ENCODE measurements at regions not wholly inside any gene's neighbourhood (a gene's known extent, or its start where the extent isn't known, plus 50 kb on each side); places are given as distances from the start of the nearest gene placed in this dataset.

DNA sequence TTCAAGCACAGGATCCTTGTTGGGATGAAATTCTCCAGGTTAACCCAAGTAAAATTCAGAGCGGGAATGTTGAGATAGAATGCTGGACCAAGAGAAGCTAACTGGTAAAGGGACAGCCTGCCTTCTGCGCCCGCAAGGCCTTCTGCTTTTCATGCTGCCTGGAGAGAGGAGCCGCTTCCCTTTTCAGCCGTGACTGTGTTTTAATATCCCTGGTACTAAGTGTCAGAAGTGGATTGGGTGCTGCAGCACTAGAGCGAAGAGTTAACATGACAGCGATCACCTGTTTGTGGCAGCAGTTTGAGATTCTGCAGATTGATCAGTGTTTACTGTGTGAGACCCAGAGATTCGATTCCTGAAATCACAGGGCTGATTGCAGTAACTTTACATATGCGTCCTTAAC lies 197.4 kb upstream of the ZNF536 start:
- H3K4me3 ChIP-seq (ENCODE audit: low read depth, low read length), result no peak overlapping the region
- TF ChIP-seq, protein P1, sequence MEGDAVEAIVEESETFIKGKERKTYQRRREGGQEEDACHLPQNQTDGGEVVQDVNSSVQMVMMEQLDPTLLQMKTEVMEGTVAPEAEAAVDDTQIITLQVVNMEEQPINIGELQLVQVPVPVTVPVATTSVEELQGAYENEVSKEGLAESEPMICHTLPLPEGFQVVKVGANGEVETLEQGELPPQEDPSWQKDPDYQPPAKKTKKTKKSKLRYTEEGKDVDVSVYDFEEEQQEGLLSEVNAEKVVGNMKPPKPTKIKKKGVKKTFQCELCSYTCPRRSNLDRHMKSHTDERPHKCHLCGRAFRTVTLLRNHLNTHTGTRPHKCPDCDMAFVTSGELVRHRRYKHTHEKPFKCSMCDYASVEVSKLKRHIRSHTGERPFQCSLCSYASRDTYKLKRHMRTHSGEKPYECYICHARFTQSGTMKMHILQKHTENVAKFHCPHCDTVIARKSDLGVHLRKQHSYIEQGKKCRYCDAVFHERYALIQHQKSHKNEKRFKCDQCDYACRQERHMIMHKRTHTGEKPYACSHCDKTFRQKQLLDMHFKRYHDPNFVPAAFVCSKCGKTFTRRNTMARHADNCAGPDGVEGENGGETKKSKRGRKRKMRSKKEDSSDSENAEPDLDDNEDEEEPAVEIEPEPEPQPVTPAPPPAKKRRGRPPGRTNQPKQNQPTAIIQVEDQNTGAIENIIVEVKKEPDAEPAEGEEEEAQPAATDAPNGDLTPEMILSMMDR (IDR thresholded peaks at IDR 0.05; ENCODE audit: borderline replicate concordance, insufficient read depth, low read depth, low read length), result no peak

- H3K4me3 ChIP-seq (ENCODE audit: low read depth, low read length), result no peak overlapping the region
- TF ChIP-seq, protein P1 (IDR thresholded peaks at IDR 0.05; ENCODE audit: borderline replicate concordance, insufficient read depth, low read depth, low read length), result no peak
Measured at GRCh38 chr19:30175987-30176386, 196.2 kb upstream of the ZNF536 start.

DNA sequence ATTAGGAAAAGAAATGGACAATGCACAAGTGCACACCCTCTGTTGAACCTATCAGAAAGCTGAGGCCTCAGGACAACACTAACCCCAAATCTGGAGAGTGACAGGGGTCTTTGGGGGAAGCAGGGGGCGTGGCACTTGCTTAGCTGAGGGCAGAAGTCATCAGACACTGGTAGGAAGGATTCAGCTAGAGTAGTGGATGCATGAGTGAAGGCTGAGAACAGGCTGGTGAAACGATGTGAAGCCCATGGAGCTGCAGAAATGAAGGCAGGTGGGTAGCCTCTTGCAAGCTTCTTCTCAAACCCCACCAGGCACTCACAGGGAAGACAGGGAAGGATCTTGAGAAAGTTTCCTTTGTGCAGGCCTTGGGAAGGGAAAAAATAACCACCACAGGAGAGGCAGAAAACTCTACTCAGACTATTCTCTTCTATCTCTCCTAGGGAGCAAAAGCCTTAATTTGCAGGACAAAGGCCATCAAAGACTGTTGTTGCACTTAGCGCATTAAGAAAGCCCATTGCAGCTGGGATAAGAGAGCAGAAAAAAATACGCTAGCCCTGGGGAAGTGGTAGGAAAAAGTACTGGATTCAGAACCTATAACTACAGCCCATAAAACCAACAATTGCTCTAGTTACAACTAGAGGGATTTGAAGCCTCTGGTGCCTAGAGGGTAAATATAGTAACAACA lies 193.3 kb upstream of the ZNF536 start:
- TF ChIP-seq, protein P1 (IDR thresholded peaks at IDR 0.05; ENCODE audit: borderline replicate concordance, insufficient read depth, low read depth, low read length), result no peak
- no peak overlapping the region for H3K4me3 ChIP-seq (ENCODE audit: low read depth, low read length)

- TF ChIP-seq, protein P1 (IDR thresholded peaks at IDR 0.05; ENCODE audit: borderline replicate concordance, insufficient read depth, low read depth, low read length), result no peak
- H3K4me3 ChIP-seq (ENCODE audit: low read depth, low read length), result no peak overlapping the region
Measured at GRCh38 chr19:30180691-30181090, 191.5 kb upstream of the ZNF536 start.

DNA sequence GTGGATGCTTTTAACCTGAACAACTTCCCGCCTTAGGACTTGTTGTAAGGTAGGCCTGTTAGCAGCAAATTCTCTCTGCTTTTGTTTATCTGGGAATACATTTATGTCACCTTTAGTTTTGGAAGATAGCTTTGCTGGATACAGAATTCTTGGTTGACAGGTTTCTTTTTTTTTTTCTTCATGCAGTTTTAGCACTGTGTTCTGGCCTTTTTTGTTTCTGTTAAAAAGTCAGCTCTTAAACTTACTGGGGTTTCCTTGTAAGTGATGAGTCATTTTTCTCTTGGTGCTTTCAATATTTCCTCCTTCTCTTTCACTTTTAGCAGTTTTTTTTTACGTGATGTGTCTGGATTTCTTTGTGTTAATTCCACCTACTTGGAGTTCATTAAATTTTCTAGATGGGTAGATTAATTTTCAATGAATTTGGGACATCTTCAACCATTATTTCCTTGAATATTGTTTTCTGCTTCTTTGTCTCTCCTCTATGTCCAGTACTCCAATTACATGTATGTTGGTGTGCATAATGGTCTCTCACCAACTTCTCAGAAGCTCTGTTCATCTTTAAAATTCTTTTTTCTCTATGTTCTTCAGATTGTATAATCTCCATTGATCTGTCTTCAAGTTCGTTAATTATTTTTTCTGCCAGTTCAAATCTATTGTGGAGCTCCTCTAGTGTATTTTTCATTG lies 188.2 kb upstream of the ZNF536 start:
- TF ChIP-seq, protein P1 (IDR thresholded peaks at IDR 0.05; ENCODE audit: borderline replicate concordance, insufficient read depth, low read depth, low read length), result no peak
- H3K4me3 ChIP-seq (ENCODE audit: low read depth, low read length), result no peak overlapping the region

DNA sequence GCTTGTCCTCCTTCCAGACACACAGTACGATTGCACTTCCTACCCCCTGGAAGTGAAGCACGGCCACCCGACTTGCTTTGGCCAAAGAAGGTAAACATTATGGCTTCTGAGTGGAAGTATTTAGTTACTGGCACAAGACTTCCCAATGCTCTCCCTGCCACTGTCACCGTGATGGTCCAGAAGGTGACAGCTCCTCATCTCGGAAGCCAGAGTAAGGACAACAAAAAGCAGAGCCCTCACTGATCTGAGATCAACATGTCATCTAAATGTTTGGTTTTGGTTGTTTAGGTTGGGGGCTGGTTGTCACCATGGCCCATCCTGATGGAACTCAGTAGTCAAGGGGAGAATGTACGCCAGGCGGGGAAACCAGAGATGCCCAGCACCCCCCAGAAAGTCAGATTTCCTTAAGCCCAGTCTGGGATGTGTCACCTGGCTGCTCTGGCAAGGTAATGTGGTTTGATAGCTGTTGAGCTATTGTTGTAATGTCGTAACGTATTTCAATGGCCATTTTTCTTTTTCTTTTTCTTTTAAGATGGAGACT lies 170.1 kb upstream of the ZNF536 start:
- TF ChIP-seq, protein P1 (IDR thresholded peaks at IDR 0.05; ENCODE audit: borderline replicate concordance, insufficient read depth, low read depth, low read length), result no peak
- no peak overlapping the region for H3K4me3 ChIP-seq (ENCODE audit: low read depth, low read length)

GRCh38 chr19:30204721-30205120 lies 167.5 kb upstream of the ZNF536 start:
- no peak overlapping the region for H3K4me3 ChIP-seq (ENCODE audit: low read depth, low read length)
- TF ChIP-seq, protein P1 (IDR thresholded peaks at IDR 0.05; ENCODE audit: borderline replicate concordance, insufficient read depth, low read depth, low read length), result no peak
